Neuronal stem cell (in vitro differentiated cells): ENCODE measurements at regions not wholly inside any gene's neighbourhood (a gene's known extent, or its start where the extent isn't known, plus 50 kb on each side); places are given as distances from the start of the nearest gene placed in this dataset. TPM values are rescaled to one million over a fixed set of nuclear protein-coding genes. Genes with fewer than 3 reads are reported as not detected.

ENCODE experiments used
- small RNA-seq: library from polyadenylated mRNA; stranded (forward); fragments of <200 nt; extraction: miRNeasy Mini kit (QIAGEN cat#:217004); gene quantifications from one replicate; pipeline ENCODE3, GENCODE V24; 2013; ENCODE audit not compliant: insufficient read depth

Small RNAs in the stretch of these regions (small RNA-seq; reads per million reads assigned to genes)
- gene RNU6-389P = not detected
- not detected for gene SUMO2P3
